Epithelial cell of esophagus (primary cell): ENCODE measurements at regions not wholly inside any gene's neighbourhood (a gene's known extent, or its start where the extent isn't known, plus 50 kb on each side); places are given as distances from the start of the nearest gene placed in this dataset.

Experiments used
- DNase-seq: peaks from one replicate; pipeline ENCODE4 v3.0.0; 2010; ENCODE audit warnings: low read depth
- H3K4me3 ChIP-seq: 2 replicates; pipeline ENCODE4 v1.5.1; 2011; ENCODE audit warnings: mild to moderate bottlenecking, low read length, control low read depth
- TF ChIP-seq, protein P1 (sequence below): IDR thresholded peaks from 2 replicates; pipeline ENCODE4 v1.5.1; 2011; ENCODE audit warnings: low read depth, mild to moderate bottlenecking, low read length, control low read depth, inconsistent platforms; ENCODE audit not compliant: insufficient read depth; ENCODE audit errors: missing control alignments

DNA sequence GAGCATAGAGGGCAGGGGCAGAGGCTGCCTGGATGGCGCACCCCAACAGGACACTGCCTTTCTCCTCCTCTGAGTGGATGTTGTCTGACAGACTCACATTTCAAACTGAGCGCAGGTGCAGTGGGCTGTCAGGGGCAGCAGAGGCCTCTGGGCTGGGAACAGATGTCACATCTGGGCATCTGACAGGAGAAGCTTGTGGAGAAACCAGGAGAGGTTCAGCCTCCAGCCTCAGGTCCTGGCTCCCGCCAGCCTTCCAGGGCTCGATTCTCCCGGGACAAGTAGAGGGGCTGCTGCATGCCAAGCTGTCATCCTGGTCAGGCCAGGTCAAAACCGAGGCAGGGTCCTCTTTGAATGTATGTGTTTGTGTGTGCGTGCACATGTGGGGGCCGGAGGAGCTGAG is 67.7 kb upstream of the SDK2 start:
- H3K4me3 ChIP-seq: no peak overlapping the region
- TF ChIP-seq, protein P1, sequence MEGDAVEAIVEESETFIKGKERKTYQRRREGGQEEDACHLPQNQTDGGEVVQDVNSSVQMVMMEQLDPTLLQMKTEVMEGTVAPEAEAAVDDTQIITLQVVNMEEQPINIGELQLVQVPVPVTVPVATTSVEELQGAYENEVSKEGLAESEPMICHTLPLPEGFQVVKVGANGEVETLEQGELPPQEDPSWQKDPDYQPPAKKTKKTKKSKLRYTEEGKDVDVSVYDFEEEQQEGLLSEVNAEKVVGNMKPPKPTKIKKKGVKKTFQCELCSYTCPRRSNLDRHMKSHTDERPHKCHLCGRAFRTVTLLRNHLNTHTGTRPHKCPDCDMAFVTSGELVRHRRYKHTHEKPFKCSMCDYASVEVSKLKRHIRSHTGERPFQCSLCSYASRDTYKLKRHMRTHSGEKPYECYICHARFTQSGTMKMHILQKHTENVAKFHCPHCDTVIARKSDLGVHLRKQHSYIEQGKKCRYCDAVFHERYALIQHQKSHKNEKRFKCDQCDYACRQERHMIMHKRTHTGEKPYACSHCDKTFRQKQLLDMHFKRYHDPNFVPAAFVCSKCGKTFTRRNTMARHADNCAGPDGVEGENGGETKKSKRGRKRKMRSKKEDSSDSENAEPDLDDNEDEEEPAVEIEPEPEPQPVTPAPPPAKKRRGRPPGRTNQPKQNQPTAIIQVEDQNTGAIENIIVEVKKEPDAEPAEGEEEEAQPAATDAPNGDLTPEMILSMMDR: no peak
- no peak for DNase-seq

DNA sequence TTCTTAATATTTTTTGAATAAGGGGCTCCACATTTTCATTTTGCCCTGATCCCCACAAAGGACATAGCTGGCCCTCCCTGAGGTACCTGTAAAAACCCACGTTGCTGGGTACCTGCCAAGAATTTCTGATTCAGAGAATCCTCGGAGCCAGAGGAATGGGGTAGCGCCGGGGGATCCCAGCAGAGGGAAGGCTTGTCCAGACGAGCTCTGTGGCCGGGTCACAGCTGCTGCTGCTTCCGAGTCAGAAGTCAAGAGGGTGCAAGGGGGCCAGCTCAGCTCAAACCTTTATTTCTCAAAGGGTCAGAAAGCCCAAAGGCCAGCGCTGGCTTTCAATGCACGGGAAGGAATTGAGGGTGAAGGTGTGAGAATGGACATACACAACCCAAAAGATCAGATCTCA is 68.9 kb upstream of the SDK2 start:
- TF ChIP-seq, protein P1: no peak
- H3K4me3 ChIP-seq: no peak overlapping the region
- peak; percentile 48 for DNase-seq

DNA sequence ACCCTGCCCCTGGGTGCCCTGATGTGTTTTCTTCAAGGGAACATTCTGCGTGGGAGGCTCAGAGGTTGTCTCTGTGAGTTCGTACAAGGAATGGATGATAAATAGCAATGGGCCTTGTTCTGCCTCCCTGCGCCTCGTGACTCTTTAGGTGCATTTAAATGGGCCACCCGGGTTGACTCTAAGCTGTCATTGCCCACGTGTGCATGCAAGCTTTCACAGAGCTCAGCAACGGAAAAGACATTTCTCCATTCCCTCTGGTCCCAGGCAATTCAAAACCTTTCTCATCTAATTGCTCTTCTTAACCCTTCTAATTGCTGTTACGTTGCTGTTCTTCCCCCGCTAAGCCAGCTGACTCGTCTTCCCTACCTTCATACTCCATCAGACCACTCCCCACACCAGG is 71.5 kb upstream of the SDK2 start:
- TF ChIP-seq, protein P1: no peak
- no peak overlapping the region for H3K4me3 ChIP-seq
- DNase-seq: no peak

DNA sequence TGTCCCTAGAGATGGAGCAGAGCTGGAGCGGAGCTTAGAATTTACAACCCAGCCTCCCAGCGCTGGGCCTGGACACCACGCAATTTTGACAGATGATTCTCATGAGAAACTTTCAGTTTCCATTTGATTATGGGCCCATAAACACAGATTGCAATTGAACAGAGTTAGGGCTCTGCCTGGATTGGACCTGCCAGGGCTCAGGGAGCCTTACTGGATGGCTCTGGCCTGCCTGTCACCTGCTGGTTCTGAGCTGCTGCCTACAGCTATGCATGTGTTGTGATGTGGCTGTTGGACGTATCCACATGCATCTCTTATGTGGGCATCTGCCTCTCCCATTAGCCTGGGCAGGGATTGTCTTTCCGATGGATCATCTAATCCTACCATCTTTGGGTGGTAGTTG is 73.4 kb upstream of the SDK2 start:
- TF ChIP-seq, protein P1: no peak
- no peak for DNase-seq
- no peak overlapping the region for H3K4me3 ChIP-seq

DNA sequence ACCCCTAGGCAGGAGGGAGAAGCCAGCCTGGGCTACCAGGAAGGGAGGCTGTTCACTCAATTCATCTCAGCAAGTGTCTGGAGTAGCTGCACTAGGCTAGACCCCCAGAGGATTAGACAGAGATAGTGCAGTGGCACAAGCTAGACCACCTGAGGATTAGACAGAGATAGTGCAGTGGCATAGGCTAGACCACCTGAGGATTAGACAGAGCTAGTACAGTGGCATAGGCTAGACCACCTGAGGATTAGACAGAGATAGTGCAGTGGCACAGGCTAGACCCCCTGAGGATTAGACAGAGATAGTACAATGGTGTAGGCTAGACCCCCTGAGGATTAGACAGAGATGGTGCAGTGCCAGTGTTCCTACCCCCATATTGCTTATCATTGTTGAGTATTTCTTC is 74.1 kb upstream of the SDK2 start:
- DNase-seq: no peak
- H3K4me3 ChIP-seq: no peak overlapping the region
- TF ChIP-seq, protein P1: no peak

DNA sequence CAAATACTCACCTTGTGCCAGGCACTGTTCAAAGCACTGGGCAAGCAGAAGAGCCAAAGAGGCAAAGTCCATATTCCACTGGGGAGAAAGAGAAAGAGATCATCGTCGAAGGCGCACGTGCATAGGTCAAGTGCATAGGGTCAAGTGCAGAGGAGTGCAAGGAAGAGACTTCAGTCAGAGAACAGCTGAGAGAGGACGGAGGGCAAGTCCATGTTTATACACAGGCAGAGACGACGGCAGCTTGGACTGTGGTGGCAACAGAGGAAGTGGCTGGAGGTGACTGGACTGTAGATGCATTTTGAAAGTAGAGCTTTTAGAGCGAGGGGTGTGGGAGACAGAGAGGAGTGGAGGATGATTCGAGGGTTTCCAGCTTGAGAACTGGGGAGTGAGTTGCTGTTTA is 74.7 kb upstream of the SDK2 start:
- TF ChIP-seq, protein P1: no peak
- DNase-seq: no peak
- H3K4me3 ChIP-seq: no peak overlapping the region

DNA sequence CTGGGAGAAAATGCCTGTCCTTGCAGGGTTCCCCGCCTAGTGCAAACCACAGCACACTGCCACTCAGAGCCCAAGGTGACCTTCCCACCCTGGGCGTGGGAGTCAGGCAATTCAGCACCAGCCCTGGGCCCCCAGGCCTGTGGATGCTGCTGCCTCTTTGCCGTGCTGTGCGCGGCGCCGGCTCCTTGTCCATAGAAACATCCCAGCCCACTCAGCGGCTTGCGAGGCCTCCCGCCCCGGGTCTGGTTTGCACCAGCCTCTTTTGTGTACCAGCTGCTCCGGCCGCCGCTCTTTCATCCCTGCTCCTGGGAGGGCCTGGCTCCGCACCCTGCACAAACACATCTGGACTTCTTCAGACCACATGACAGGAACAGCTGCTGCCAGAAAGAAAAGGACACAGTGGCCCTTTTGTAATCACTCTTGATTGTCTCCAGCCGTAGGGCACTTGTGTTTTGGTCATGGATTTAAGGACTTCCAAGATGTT is 75.4 kb upstream of the SDK2 start:
- TF ChIP-seq, protein P1: no peak
- DNase-seq: no peak

More for the DNA sequence above, 75.4 kb upstream of the SDK2 start:
- no peak overlapping the region for H3K4me3 ChIP-seq
